Fibroblast of upper back skin (primary cell): ENCODE measurements at regions not wholly inside any gene's neighbourhood (a gene's known extent, or its start where the extent isn't known, plus 50 kb on each side); places are given as distances from the start of the nearest gene placed in this dataset.
"Not testable (repeated sequence)": the region's sequence is repeated elsewhere in the genome, so short reads cannot be mapped to it uniquely, and the experiment has no call there.

ENCODE experiments used
- DNase-seq: peaks from one replicate; pipeline ENCODE4 v3.0.0-alpha.2; 2013

GRCh38 chr5:2063380-2063779, 180.7 kb upstream of the IRX4 start:
- not testable (repeated sequence) for DNase-seq

GRCh38 chr5:2052687-2053086, 170.0 kb upstream of the IRX4 start:
- no peak for DNase-seq

DNA sequence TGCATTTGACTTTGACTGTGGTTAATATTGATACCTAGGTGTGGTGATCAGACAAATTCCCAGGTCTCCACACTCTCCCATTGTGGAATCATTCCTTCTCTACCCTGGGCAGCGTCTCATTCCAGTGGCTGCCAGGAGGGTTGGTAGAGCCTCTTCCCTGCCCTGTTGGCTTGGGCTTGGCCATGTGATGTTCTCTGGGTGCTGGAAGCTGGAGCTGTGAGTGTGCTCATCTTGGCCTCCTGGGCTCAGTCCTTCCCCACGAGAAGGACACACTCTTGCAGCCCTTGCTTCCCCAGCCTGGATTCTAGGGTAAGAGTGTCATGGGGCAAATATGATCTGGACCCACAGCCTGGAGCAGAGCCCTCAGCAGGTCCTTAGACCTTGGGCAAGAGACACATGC, 167.2 kb upstream of the IRX4 start:
- DNase-seq = no peak

DNA sequence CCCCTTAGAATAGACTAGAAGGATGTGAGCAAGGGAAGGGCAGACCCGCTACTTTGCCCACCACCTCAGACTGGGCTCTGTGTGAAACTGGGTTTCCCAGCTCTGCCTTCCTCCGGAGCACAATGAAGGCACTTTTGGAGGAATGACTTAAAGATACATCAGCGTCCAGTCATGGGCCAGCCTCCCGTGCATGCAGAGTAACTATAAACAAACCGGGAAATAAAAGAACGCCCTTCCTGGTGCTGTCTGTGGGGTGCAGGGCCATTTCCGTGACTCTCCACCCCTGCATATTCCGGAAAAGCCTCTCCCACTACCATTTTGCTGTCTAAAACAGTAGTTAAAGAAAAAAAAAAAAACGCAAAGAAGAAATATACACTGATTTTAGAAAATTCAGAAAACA, 165.9 kb upstream of the IRX4 start:
- no peak for DNase-seq

DNA sequence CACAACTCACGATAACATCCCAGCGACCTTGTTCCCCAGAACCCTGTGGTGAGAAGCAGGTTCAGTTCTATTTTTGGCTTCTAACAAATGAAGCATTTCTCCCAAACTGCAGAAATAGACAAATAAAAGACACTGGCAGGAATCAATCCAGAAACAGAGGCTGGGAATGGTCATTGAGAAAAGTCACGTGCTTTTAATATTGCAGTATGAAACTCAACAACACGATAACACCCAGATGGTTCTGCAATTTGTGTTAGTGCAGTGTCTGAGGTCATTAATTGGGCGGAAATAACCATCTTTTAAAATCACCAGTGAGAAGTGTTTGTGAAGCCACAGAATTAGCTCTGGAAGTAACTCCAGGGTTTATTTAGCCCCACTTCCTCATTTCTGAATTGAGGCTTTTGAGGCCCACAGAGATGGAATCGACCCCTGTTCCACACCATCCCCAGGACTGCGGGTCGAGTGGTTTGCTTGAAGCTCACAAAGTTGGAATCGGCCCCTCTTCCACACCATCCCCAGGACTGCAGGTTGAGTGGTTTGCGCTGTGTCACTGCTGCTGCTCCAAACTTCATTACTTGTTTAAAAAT, 164.7 kb upstream of the IRX4 start:
- no peak for DNase-seq

- no peak for DNase-seq
Measured at GRCh38 chr5:2044041-2044440, 161.3 kb upstream of the IRX4 start.

- no peak for DNase-seq
Measured at GRCh38 chr5:2039180-2039531, 156.4 kb upstream of the IRX4 start.

GRCh38 chr5:2038321-2039179, 155.8 kb upstream of the IRX4 start:
- peak; percentile 8 for DNase-seq

DNA sequence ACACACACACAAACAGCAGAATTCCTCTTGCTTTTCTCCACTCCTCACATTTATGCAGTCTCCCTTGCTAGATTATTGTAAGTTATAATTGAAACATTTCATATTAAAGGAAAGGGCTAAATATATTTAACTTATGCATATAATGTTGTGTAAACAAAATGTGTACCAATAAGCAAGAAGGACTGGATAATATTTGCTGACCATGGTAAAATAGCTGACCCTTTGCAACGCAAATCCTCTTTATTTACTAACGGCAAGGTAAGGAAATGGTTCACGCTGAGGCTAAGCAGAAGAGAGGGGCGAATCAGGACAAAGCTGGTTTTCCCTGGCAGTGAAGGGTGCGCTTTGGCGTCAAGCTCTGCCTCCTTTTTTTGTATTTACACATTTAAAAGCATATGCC, 154.2 kb upstream of the IRX4 start:
- no peak for DNase-seq

DNA sequence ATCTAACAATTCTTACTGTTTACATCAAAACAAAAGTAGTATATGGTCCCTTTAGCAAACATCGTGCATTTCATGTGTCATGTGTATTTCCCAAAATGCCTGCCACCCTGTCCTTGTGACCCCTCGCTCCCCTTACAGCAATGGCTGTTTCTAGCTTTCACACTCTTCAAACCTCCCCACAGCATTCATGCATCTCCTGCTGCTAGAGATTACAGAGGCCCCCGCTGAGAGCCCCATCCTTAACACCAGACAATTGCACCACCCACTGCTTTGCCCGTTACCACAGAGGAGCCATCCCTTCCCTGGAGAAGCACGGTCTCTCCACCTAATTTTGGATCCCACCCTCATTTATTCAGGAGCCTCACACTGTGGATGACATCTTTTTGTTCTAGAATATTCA, 149.7 kb upstream of the IRX4 start:
- DNase-seq = no peak

DNA sequence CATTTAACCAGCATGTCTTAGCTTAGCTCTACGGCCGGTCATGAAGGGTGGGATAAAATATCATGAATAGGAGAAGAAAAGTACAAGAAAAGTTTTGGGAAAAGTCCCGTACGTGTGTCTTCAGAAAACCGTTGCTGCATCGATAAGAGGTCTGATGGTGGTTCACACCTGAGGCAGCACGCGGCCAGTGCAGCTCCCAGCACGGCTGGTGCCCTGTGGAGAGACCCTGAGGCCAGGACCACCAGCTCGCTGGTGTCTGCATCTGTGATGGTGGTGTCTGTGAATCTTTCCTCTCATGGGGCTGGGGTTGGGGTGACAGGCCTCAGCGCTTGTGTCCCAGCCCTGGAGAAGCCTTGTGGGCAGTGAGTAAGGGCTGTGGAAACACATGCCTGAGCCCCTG, 148.9 kb upstream of the IRX4 start:
- DNase-seq = no peak

- DNase-seq = no peak
Measured at GRCh38 chr5:2030131-2030530, 147.4 kb upstream of the IRX4 start.

- peak; percentile 19 for DNase-seq
Measured at GRCh38 chr5:2029206-2029605, 146.5 kb upstream of the IRX4 start.

GRCh38 chr5:2027790-2028189, 145.1 kb upstream of the IRX4 start:
- DNase-seq = no peak

DNA sequence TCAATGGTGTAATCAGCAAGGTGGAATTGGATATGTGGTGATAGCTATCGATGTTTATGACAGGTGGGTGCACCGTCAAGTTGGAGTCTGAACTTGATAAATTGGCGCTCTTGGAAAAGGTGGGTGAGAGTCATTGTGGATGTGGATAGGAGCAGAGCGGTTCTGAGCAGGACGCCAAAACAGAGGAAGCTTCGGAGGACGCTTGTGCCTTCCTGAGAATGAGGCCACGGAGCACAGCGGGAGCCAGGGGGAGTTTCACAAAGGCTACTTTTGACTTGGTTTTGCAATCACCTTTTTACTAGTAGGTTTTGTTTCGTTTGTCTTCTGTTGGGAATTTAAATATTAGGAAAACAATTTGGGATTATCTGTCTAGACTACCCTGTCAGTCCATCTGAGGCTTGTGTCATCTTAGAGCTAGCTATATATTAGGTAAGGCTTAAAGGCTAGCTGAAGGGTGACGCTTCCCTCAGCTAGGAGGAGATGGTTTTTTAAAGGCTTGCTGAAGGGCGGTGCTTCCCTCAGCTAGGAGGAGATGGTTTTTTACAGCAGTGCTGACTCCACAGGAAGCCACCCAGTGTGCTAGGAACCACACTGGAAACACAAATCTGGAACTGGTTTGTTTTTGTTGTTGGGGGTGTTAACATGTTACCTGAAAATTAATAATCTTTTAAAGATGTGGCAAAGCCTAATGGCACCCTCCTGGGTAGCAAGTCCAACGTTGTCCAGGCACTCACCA, 142.4 kb upstream of the IRX4 start:
- DNase-seq = no peak

DNA sequence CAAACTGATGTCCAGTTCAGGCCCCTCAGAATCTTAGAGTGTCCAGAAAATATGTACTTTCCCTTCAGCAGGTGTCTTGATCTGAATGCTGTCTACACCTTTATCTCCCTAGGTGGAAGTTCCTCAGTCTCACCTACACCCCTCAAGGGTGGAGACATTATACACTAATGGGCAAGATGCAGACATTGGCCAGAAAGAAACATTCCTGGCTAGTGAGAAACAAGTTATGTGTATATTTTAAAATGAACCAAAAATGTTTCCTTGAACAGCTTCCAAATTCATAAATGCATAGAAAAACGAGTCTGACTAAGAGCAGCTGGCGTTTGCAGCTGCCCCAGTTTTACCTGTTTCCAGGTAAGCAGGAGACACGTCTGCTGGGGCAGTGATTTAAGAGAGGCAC, 140.5 kb upstream of the IRX4 start:
- DNase-seq = no peak

DNA sequence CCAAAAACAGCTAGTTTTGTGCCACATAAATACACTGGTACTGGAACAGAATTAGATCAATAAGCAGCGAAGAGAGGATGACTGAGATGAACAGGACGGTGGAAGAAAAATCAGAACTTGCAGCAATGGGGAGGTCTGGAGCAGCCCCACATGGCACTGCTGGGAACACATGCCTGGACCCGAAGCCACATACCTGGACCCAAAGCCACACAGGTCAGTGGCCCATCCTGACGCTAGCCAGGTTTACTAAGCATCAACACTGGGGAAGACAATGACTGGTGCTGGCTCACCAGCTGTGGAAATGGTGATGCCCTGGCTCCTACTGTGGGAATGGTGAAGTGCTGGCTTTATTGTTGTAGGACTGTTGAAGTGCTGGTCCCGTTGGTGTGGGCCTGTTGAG, 139.7 kb upstream of the IRX4 start:
- DNase-seq = no peak

GRCh38 chr5:2021484-2022176, 138.9 kb upstream of the IRX4 start:
- no peak for DNase-seq

DNA sequence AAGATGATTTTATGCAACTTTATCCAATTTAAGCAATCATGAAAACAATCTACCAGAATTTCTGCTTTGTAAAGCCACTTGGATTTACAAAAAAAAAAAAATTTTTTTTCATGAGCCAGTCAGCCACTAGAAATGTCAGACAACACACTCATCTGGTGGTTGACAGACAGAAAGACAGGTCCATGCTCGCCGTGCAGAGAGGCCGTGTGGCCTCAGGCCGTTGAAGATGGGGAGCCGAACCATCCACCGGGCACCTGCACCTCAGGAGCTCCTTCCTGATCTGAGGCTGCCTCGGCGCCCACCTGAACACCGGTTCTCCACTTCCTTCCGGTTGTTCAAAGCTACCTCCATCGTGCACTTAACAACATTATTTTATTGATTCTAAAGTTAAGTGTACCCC, 138.0 kb upstream of the IRX4 start:
- no peak for DNase-seq

GRCh38 chr5:2019716-2020115, 137.0 kb upstream of the IRX4 start:
- DNase-seq = no peak

DNA sequence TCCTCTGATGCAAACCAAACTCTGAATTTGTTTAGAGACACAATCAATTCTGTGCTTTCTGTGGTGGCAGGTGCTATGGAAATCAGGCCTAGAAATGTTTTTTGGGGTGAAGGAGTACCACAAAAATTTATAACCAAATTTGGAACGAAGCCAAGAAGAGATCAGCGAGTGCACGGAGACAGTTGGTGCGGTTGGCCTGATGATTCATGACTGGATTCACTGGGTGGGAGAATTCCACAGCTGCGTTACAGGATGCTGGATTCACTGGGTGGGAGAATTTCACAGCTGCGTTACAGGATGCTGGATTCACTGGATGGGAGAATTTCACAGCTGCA, 135.6 kb upstream of the IRX4 start:
- DNase-seq = no peak

DNA sequence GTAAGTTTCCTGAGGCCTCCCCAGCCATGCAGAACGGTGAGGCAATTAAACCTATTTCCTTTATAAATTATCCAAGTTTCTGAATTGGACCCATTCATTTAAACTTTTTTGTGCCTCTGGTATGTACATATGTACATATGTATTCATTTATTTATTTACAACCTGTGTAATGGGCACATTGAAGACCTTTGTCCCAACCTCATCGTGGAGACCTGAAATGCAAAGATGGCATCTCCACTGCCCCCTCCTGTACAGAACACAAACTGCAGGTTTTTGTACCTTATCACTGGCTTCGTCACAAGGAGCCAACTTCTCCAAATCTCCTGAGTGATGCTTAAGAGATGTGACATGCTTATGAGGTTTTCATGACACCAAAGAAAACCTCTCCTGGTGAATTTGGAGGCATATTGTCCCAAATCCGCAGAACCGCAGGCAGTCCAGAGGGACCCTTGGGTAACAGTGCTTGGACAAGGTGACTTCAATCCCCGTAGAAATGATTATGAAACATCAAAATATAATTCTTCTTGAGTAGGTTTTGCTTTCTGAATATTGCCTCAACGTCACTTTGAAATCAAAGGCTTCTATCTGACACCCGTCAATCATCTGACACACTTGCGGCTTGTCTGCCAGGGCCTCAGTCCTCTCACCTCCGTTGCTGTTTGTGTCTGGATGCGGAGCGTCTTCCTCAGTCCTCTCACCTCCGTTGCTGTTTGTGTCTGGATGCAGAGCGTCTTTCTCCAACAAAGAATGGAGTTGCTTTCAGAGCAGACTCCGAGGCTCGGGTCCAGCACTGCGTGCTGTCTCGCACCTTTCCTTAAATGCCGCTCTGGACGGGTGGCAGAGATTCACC, 135.0 kb upstream of the IRX4 start:
- DNase-seq = no peak

GRCh38 chr5:2015961-2016360, 133.2 kb upstream of the IRX4 start:
- no peak for DNase-seq
